ENCODE measurements at regions not wholly inside any gene's neighbourhood (a gene's known extent, or its start where the extent isn't known, plus 50 kb on each side); places are given as distances from the start of the nearest gene placed in this dataset.
"Not testable (repeated sequence)": the region's sequence is repeated elsewhere in the genome, so short reads cannot be mapped to it uniquely, and the experiment has no call there.

DNA sequence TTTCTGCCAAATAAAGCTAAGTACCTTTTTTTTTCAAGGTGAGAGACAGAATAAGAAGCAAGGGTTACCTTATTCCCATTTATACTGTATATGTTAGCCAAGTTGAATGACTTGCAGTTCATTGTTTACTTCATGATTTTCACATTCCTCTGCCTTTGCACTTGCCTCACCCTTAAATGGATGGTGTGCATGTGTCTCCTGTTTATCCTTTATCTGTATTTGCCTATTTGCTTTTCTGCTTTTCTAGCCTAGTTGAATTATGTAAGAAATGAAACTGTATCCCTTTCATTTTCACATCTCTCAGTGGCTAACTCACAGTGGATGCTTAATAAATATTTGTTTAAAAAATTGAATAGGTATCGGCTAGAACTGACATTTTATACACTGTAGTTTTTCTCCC is 200.8 kb upstream of the ST8SIA4 start:
- no peaks in the 10 kb centered on the region for H3K4me1 Mint-ChIP-seq (ENCODE audit: low read depth)
- intact Hi-C loops (cut with micrococcal nuclease) = no loop called here
- H3K36me3 Mint-ChIP-seq (ENCODE audit: low read depth) = no peaks in the 10 kb centered on the region
- H3K9me3 Mint-ChIP-seq = no peaks in the 10 kb centered on the region
- H3K27me3 Mint-ChIP-seq (ENCODE audit: insufficient read depth) = peaks cover 2% of the 10 kb centered on the region
- no peak overlapping the region for H3K4me3 Mint-ChIP-seq
- no peak overlapping the region for H3K27ac Mint-ChIP-seq
- DNase-seq (ENCODE audit: low spot score) = no peak

DNA sequence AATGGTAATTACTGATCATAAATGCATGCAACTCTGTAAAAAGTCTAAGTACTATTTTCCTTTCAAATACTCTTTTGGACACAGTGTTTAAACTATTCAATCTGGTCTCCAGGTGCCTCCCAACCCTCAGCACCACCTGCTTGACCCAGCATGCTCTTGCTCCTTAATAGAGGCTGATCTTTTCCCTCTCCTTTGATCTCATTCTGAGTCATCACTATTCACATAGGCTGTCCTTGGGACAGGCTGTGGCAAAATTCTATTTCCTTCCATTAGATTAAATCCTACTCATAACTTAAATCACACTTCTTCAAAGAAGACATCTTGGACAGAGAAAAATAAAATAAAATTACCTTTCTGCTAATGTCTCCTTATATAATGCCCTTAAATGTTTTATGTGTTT is 199.4 kb upstream of the ST8SIA4 start:
- H3K27me3 Mint-ChIP-seq (ENCODE audit: insufficient read depth) = peaks cover 2% of the 10 kb centered on the region
- intact Hi-C loops (cut with micrococcal nuclease) = no loop called here
- H3K9me3 Mint-ChIP-seq = no peaks in the 10 kb centered on the region
- H3K4me1 Mint-ChIP-seq (ENCODE audit: low read depth) = no peaks in the 10 kb centered on the region
- H3K27ac Mint-ChIP-seq = no peak overlapping the region
- DNase-seq (ENCODE audit: low spot score) = no peak
- no peak overlapping the region for H3K4me3 Mint-ChIP-seq
- H3K36me3 Mint-ChIP-seq (ENCODE audit: low read depth) = no peaks in the 10 kb centered on the region

DNA sequence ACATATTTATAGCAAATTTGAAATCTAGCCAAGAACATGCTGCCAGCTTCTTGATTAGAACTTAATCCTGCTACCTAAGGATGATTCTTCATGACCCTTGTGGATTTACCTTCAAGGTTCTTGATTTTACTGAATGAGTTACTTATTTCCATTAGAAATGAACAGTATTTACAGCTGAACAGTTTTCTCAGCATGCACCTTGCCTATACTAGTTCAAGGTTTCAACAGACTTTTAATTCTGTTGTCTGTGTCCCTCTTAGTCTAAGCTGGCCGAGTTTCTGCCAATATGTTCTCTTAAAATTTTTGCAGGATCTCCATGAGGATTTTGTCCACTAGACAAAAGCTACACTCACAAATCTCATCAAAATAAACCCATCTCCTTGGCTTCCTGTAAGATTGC is 188.8 kb upstream of the ST8SIA4 start:
- Mint-ChIP-seq H3K27ac (no peak overlapping the region), H3K27me3 (ENCODE audit: insufficient read depth) (peaks cover 2% of the 10 kb centered on the region)
- intact Hi-C loops (cut with micrococcal nuclease) = no loop called here

DNA sequence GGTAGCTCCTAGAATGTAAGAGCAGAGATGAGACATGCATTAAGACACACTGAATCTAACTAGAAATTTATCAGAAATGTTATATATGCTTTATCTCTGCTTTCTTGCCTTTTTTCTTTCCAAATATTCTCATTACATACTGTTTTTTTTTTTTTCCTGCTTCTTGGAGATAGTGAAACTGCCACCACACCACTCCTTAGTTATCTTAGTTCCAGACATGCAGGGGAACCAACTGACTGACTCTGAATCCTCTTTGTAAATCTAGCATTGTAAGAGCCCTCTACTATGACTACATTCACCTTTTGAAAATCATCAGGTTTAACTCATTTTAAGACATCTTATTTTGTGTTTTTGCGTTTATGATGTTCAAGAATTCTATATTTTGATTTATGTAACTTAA is 181.3 kb upstream of the ST8SIA4 start:
- H3K36me3 Mint-ChIP-seq (ENCODE audit: low read depth) = no peaks in the 10 kb centered on the region
- no peak overlapping the region for H3K4me3 Mint-ChIP-seq
- no peak overlapping the region for H3K27ac Mint-ChIP-seq
- intact Hi-C loops (cut with micrococcal nuclease) = no loop called here
- no peak for DNase-seq (ENCODE audit: low spot score)
- no peaks in the 10 kb centered on the region for H3K27me3 Mint-ChIP-seq (ENCODE audit: insufficient read depth)
- H3K4me1 Mint-ChIP-seq (ENCODE audit: low read depth) = no peaks in the 10 kb centered on the region
- H3K9me3 Mint-ChIP-seq = no peaks in the 10 kb centered on the region

More for the DNA sequence above, 188.8 kb upstream of the ST8SIA4 start:
- H3K4me1 Mint-ChIP-seq (ENCODE audit: low read depth) = no peaks in the 10 kb centered on the region
- no peak for DNase-seq (ENCODE audit: low spot score)
- H3K36me3 Mint-ChIP-seq (ENCODE audit: low read depth) = no peaks in the 10 kb centered on the region
- no peak overlapping the region for H3K4me3 Mint-ChIP-seq
- no peaks in the 10 kb centered on the region for H3K9me3 Mint-ChIP-seq

DNA sequence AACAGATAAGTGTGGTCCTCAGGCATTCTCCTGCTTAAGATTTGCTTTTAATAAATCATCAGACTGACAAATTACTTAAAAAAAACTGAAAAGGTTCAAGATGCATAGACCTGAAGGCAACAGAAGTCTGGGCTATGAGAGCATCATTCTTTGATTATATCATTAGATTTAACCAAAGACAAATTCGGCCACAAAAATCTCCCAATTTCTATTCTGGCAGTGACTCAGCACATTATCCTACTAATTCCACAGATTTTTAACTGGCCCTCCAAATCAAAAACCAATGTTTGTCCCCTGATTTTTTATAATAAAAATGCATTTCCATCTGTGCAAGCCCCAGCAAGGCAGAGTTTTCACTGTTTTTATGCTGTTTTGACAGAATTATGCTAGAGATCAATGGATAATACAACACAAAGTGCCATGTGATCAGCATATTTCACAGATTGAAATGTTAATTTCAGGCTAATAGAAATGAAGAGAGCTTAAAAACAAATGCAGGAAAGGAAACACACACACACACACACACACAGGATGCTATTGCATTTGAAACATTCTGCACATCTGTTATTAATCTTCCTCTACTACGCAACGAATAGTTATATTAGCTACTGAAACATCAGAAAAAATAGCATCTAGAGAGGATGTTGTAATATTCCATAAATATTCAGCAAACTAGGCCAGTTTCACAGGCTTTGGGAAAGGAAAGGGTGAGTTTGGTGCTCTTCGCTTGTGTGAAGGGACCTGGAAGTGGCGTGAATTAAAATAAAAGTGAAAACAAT is 177.6 kb upstream of the ST8SIA4 start:
- Mint-ChIP-seq H3K27me3 (ENCODE audit: insufficient read depth) (no peaks in the 10 kb centered on the region), H3K9me3 (no peaks in the 10 kb centered on the region), H3K4me3 (no peak overlapping the region), H3K27ac (no peak overlapping the region), H3K36me3 (ENCODE audit: low read depth) (no peaks in the 10 kb centered on the region), H3K4me1 (ENCODE audit: low read depth) (no peaks in the 10 kb centered on the region)
- intact Hi-C loops (cut with micrococcal nuclease) = no loop called here
- no peak for DNase-seq (ENCODE audit: low spot score)

DNA sequence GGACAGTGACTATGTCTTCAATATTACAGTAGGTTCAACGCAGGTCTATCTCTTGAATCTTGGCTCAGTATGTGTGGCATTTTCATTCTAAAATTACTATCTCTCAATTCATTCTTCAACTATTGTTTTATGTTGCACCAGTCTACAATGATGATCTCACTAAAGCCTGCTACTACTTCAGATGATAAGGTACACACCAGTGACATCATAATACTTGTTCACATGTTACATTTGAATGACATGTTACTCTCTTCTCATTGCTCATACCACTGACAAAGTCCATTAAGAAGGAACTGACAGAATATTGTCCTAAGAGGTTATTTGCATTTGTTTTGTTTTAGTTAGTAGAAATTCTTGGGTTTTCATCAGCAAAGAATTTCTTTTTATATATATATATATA is 165.2 kb upstream of the ST8SIA4 start:
- DNase-seq (ENCODE audit: low spot score) = no peak
- H3K4me3 Mint-ChIP-seq = no peak overlapping the region
- no peaks in the 10 kb centered on the region for H3K4me1 Mint-ChIP-seq (ENCODE audit: low read depth)
- no peaks in the 10 kb centered on the region for H3K27me3 Mint-ChIP-seq (ENCODE audit: insufficient read depth)
- H3K36me3 Mint-ChIP-seq (ENCODE audit: low read depth) = no peaks in the 10 kb centered on the region
- H3K27ac Mint-ChIP-seq = no peak overlapping the region
- intact Hi-C loops (cut with micrococcal nuclease) = no loop called here
- H3K9me3 Mint-ChIP-seq = peaks cover 2% of the 10 kb centered on the region

DNA sequence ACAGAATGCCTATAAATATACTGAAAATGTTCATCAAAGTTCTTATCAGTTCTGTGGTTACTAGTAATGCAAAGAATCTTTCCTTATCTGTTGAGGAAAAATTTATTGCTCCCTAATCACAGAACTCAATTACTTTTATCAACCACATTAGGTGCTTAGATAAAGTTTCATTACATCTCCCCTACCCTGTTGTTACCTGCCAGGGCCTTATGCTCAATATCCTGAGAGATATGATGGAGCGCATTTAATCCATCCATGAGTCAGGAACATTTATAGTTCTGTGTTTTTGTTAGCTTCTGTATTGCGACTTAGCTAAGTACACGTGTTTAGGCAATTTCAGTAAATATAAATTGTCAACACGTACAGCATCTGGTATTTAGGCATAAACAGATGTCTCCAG is 164.3 kb upstream of the ST8SIA4 start:
- DNase-seq (ENCODE audit: low spot score) = no peak
- no peaks in the 10 kb centered on the region for H3K4me1 Mint-ChIP-seq (ENCODE audit: low read depth)
- intact Hi-C loops (cut with micrococcal nuclease) = no loop called here
- H3K27ac Mint-ChIP-seq = no peak overlapping the region
- H3K4me3 Mint-ChIP-seq = no peak overlapping the region
- H3K9me3 Mint-ChIP-seq = peaks cover 10% of the 10 kb centered on the region
- no peaks in the 10 kb centered on the region for H3K36me3 Mint-ChIP-seq (ENCODE audit: low read depth)
- H3K27me3 Mint-ChIP-seq (ENCODE audit: insufficient read depth) = no peaks in the 10 kb centered on the region

DNA sequence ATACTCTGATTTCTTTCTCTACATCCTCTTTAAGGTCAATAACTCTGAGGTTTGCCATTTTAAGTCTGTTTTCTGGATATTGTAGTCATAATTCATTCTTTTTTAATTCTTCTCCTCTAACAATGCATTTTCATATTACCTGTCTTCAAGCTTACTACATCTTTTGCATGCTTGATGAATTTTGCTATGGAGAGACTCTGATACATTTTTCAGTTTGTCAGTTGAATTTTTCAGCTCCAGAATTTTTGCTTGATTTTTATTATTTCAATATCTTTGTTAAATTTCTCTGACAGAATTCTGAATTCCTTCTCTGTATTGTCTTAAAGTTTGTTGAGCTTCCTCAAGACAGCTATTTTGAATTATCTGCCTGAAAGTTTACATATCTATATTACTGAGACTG is 159.8 kb upstream of the ST8SIA4 start:
- no peaks in the 10 kb centered on the region for H3K36me3 Mint-ChIP-seq (ENCODE audit: low read depth)
- peaks cover 1% of the 10 kb centered on the region for H3K27me3 Mint-ChIP-seq (ENCODE audit: insufficient read depth)
- no peaks in the 10 kb centered on the region for H3K4me1 Mint-ChIP-seq (ENCODE audit: low read depth)
- peaks cover 15% of the 10 kb centered on the region for H3K9me3 Mint-ChIP-seq
- no peak overlapping the region for H3K27ac Mint-ChIP-seq
- no peak for DNase-seq (ENCODE audit: low spot score)
- no peak overlapping the region for H3K4me3 Mint-ChIP-seq
- intact Hi-C loops (cut with micrococcal nuclease) = no loop called here

DNA sequence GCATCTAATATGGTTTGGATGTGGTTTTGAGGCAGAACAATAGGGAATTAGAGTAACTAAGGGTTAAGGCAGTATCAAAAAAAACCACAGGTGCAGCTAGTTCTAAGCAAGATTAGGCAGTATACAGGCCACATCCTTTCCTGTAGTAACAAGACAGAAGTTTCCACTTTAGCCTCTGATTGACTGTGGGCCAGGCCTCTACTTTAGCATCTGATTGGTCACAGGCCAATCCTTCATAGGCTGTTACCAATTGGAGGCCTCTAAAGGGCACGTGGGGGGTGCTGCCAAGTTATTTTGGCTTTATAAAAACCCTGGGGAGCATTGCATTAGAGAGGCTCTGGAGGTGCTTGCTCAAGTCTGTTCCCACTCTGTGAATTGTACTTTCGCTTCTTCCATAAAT is 144.1 kb upstream of the ST8SIA4 start:
- Mint-ChIP-seq H3K27me3 (ENCODE audit: insufficient read depth) (peaks cover 3% of the 10 kb centered on the region), H3K9me3 (no peaks in the 10 kb centered on the region), H3K4me3 (no peak overlapping the region), H3K36me3 (ENCODE audit: low read depth) (no peaks in the 10 kb centered on the region), H3K4me1 (ENCODE audit: low read depth) (peaks cover 9% of the 10 kb centered on the region), H3K27ac (no peak overlapping the region)
- DNase-seq (ENCODE audit: low spot score) = no peak
- intact Hi-C loops (cut with micrococcal nuclease) = loop anchor here (5.0 kb wide), 1 partner anchor 570 kb away; no protein-coding TSS in a partner anchor

DNA sequence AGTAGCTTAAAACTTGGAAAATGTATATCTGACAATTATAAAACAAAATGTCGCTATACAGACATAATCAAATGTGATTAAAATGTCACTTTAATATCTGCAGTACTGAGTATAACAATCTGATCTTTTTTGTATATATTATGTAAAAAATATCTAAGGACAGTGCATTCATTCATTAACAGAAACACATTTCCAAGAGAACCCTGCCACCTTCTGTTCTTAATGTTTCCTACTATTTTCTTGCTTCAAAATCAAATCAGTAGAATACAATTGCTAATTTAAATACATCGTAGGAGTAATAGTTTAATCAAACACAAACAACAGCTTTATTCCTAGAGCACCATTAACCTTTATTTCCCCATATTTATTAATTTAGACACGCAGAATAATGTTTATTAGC is 142.6 kb upstream of the ST8SIA4 start:
- Mint-ChIP-seq H3K4me3 (no peak overlapping the region), H3K9me3 (no peaks in the 10 kb centered on the region), H3K36me3 (ENCODE audit: low read depth) (no peaks in the 10 kb centered on the region), H3K27ac (no peak overlapping the region), H3K4me1 (ENCODE audit: low read depth) (peaks cover 9% of the 10 kb centered on the region), H3K27me3 (ENCODE audit: insufficient read depth) (peaks cover 3% of the 10 kb centered on the region)
- DNase-seq (ENCODE audit: low spot score) = no peak
- intact Hi-C loops (cut with micrococcal nuclease) = loop anchor here (1.0 to 5.0 kb wide), 3 partner anchors 422 to 615 kb away; no protein-coding TSS in a partner anchor

DNA sequence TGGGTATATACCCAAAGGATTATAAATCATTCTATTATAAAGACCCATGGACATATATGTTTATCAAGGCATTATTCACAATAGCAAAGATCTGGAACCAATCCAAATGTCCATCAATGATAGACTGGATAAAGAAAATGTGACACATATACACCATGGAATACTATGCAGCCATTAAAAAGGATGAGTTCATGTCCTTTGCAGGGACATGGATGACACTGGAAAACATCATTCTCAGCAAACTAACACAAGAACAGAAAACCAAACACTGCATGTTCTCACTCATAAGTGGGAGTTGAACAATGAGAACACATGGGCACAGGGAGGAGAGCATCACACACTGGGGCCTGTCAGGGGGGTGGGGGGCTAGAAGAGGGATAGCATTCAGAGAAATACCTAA is 136.9 kb upstream of the ST8SIA4 start:
- H3K27me3 Mint-ChIP-seq (ENCODE audit: insufficient read depth); H3K4me3 Mint-ChIP-seq; H3K36me3 Mint-ChIP-seq (ENCODE audit: low read depth); intact Hi-C loops (cut with micrococcal nuclease); H3K27ac Mint-ChIP-seq; DNase-seq (ENCODE audit: low spot score); H3K9me3 Mint-ChIP-seq; H3K4me1 Mint-ChIP-seq (ENCODE audit: low read depth): not testable (repeated sequence)

DNA sequence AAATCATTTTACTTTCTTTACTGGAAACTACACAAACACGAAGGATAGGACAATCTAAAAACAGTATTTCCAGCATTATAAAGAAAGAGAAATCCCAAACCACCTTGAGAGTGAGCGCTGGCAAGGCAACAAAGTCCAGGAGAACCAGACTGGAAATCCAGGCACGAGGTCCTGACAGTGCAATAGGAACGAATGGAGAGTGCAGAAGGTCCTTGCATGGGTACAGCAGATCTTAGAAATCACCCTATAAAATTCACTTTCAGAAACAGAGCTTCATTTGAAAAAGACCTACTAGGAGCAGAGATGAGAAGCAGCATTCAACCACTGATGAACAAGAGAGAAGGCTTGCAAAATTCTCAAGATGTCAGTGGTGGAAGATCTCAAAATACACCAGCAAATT is 133.7 kb upstream of the ST8SIA4 start:
- no peak overlapping the region for H3K27ac Mint-ChIP-seq
- no peak overlapping the region for H3K4me3 Mint-ChIP-seq
- DNase-seq (ENCODE audit: low spot score) = no peak
- no peaks in the 10 kb centered on the region for H3K27me3 Mint-ChIP-seq (ENCODE audit: insufficient read depth)
- H3K4me1 Mint-ChIP-seq (ENCODE audit: low read depth) = no peaks in the 10 kb centered on the region
- no peaks in the 10 kb centered on the region for H3K36me3 Mint-ChIP-seq (ENCODE audit: low read depth)
- intact Hi-C loops (cut with micrococcal nuclease) = no loop called here
- H3K9me3 Mint-ChIP-seq = no peaks in the 10 kb centered on the region

DNA sequence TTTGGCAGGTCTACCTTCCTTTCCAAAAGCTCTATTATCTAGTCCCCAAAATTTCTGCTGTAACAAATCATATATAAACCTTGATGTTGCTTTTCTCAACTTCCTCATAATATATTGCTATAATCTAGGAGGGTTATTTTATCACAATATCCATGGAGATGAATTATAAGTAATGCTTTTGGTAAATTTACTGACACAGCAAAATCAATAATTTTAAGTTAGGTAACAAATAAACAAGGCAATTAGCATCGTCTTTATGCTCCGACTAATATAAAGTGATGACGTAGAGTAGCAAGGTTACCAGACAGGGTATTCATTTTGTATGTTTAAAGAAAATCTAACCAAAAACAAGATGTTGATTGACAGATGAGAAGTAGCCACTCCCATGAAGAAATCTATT is 132.3 kb upstream of the ST8SIA4 start:
- Mint-ChIP-seq H3K9me3 (no peaks in the 10 kb centered on the region), H3K4me3 (no peak overlapping the region), H3K4me1 (ENCODE audit: low read depth) (no peaks in the 10 kb centered on the region), H3K36me3 (ENCODE audit: low read depth) (no peaks in the 10 kb centered on the region), H3K27ac (no peak overlapping the region), H3K27me3 (ENCODE audit: insufficient read depth) (no peaks in the 10 kb centered on the region)
- intact Hi-C loops (cut with micrococcal nuclease) = no loop called here
- no peak for DNase-seq (ENCODE audit: low spot score)

DNA sequence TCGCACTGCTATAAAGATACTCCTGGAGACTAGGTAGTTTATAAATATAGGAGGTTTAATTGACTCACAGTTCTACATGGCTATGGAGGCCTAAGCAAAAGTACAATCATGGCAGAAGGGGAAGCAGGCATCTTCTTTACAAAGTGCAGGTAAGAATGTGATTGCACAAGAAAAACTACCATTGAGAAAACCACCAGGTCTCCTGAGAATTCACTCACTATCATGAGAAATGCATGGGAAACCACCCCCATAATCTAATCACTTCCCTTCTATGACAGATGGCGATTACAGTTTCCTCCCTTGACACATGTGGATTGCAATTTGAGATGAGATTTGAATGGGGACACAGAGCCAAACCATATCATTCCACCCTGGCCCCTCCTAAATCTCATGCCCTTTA is 121.2 kb upstream of the ST8SIA4 start:
- intact Hi-C loops (cut with micrococcal nuclease) = no loop called here
- Mint-ChIP-seq H3K4me1 (ENCODE audit: low read depth) (no peaks in the 10 kb centered on the region), H3K27ac (no peak overlapping the region), H3K27me3 (ENCODE audit: insufficient read depth) (no peaks in the 10 kb centered on the region), H3K9me3 (peaks cover 4% of the 10 kb centered on the region), H3K4me3 (no peak overlapping the region), H3K36me3 (ENCODE audit: low read depth) (no peaks in the 10 kb centered on the region)
- DNase-seq (ENCODE audit: low spot score) = no peak
